GM19035 (cell line): ENCODE measurements at regions not wholly inside any gene's neighbourhood (a gene's known extent, or its start where the extent isn't known, plus 50 kb on each side); places are given as distances from the start of the nearest gene placed in this dataset.
"Not testable (repeated sequence)": the region's sequence is repeated elsewhere in the genome, so short reads cannot be mapped to it uniquely, and the experiment has no call there.

Experiments
- ATAC-seq: cut with Tn5 transposase; IDR thresholded peaks from one replicate; pipeline ENCODE4 v1.9.1; 2021; ENCODE audit not compliant: unreplicated experiment

GRCh38 chr22:22169923-22170322 is 74.7 kb upstream of the VPREB1 start:
- no peak for ATAC-seq

GRCh38 chr22:22168941-22169867 is 75.4 kb upstream of the VPREB1 start:
- ATAC-seq: no peak

- peak; percentile 27 for ATAC-seq
Observed at GRCh38 chr22:22168190-22168940, 76.2 kb upstream of the VPREB1 start.

GRCh38 chr22:22167791-22168189 is 76.8 kb upstream of the VPREB1 start:
- peak; percentile 73 for ATAC-seq

- peak; percentile 8 for ATAC-seq
Observed at GRCh38 chr22:22166941-22167713, 77.5 kb upstream of the VPREB1 start.

GRCh38 chr22:22165936-22166710 is 78.5 kb upstream of the VPREB1 start:
- no peak for ATAC-seq

GRCh38 chr22:22164541-22165272 is 79.9 kb upstream of the VPREB1 start:
- ATAC-seq: no peak

- peak; percentile 75 for ATAC-seq
Observed at GRCh38 chr22:22161924-22162851, 82.4 kb upstream of the VPREB1 start.

GRCh38 chr22:22160768-22161167 is 83.8 kb upstream of the VPREB1 start:
- not testable (repeated sequence) for ATAC-seq

GRCh38 chr22:22159384-22159783 is 85.2 kb upstream of the VPREB1 start:
- ATAC-seq: no peak

GRCh38 chr22:22158965-22159364 is 85.6 kb upstream of the VPREB1 start:
- ATAC-seq: no peak

- no peak for ATAC-seq
Observed at GRCh38 chr22:22158207-22158816, 86.3 kb upstream of the VPREB1 start.

GRCh38 chr22:22157348-22157725 is 87.2 kb upstream of the VPREB1 start:
- ATAC-seq: peak; percentile 34

GRCh38 chr22:22156716-22157347 is 87.8 kb upstream of the VPREB1 start:
- ATAC-seq: peak; percentile 68

- ATAC-seq: no peak
Observed at GRCh38 chr22:22156348-22156715, 88.3 kb upstream of the VPREB1 start.

GRCh38 chr22:22155607-22156006 is 89.0 kb upstream of the VPREB1 start:
- ATAC-seq: no peak

GRCh38 chr22:22155146-22155545 is 89.4 kb upstream of the VPREB1 start:
- ATAC-seq: no peak

- ATAC-seq: no peak
Observed at GRCh38 chr22:22154040-22154439, 90.5 kb upstream of the VPREB1 start.
